CD4-positive, alpha-beta T cell treated with Interleukin-2 at 100 ng/mL for 4 hours (primary cell): ENCODE measurements at regions not wholly inside any gene's neighbourhood (a gene's known extent, or its start where the extent isn't known, plus 50 kb on each side); places are given as distances from the start of the nearest gene placed in this dataset.
"Not testable (repeated sequence)": the region's sequence is repeated elsewhere in the genome, so short reads cannot be mapped to it uniquely, and the experiment has no call there.

Source experiments
- DNase-seq: peaks from one replicate; pipeline ENCODE4 v3.0.0-alpha.2; 2020; ENCODE audit warnings: low spot score

- no peak for DNase-seq
These were observed 99.5 kb downstream of the FMR1NB start for GRCh38 chrX:148080593-148080992.

DNA sequence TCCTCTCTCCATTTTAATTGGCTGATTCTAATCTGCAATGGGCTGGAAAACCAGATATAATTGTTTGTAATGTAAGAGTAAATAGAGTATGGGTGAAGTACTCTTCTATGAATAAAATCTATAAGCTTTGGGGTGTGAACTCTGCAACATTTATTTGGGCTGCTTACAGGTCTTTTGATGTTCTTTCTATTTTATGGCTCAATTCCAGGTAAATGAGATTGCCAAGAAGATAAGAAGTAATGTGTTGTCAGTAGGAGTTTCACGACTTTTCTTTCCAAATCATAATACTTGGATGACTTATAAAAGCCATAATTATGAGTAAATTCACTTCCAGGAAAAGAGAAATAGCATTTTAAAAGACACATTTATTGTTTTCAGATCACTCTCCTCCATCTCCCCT is 103.5 kb downstream of the FMR1NB start:
- no peak for DNase-seq

DNA sequence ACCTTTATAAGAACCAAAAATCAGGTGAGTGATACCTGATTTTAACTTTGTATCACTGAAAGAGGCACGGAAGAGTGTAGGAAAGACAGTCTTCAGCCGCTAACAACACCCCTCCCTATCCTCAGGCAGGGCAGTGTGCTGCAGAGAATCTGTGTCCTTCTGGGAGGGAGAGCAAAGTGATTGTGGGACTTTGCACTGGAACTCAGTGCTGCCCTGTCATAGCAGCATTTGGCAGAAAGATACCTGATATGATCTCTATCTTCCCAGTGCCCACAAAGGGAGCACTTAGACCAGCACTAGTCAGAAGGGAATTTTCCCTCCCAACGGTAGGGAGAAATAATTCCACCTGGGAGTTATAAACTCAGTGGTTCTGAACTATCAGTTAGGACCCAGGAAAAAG is 139.0 kb downstream of the FMR1NB start:
- no peak for DNase-seq

DNA sequence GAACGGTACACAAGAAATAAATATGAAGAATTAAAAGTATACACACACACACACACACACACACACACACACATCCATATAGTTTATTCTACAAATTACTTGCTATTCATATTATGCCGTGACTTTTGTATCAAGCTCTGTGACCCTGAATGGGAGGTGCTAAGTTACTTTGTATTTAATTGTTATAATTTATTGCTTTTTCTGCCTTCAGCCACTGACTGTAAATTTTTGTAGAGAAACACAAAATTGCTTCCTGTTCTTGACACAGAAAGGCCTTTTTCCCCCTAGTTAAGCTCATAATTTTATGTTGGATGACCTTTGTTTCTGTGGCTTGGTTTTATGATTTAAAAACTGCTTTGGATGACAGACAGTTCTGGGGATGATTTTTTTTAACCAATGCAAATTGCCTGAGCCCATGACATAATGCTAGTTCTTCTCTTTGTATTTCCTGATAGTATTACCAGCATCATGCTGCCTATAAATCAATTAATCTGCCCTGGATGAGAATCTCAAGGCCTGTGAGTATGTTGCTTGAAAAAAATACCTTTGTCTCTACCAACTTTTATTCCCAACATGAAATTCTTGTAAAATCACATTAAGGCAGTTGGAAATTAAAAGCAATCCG is 140.0 kb downstream of the FMR1NB start:
- no peak for DNase-seq

DNA sequence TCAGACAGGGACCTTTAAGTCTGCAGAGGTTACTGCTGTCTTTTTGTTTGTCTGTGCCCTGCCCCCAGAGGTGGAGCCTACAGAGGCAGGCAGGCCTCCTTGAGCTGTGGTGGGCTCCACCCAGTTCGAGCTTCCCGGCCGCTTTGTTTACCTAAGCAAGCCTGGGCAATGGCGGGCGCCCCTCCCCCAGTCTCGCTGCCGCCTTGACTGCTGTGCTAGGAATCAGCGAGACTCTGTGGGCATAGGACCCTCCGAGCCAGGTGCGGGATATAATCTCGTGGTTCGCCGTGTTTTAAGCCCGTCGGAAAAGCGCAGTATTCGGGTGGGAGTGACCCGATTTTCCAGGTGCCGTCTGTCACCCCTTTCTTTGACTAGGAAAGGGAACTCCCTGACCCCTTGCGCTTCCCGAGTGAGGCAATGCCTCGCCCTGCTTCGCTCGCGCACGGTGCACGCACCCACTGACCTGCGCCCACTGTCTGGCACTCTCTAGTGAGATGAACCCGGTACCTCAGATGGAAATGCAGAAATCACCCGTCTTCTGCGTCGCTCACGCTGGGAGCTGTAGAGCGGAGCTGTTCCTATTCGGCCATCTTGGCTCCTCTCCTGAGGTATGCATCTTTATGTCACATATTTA is 147.9 kb downstream of the FMR1NB start:
- DNase-seq = not testable (repeated sequence)

DNA sequence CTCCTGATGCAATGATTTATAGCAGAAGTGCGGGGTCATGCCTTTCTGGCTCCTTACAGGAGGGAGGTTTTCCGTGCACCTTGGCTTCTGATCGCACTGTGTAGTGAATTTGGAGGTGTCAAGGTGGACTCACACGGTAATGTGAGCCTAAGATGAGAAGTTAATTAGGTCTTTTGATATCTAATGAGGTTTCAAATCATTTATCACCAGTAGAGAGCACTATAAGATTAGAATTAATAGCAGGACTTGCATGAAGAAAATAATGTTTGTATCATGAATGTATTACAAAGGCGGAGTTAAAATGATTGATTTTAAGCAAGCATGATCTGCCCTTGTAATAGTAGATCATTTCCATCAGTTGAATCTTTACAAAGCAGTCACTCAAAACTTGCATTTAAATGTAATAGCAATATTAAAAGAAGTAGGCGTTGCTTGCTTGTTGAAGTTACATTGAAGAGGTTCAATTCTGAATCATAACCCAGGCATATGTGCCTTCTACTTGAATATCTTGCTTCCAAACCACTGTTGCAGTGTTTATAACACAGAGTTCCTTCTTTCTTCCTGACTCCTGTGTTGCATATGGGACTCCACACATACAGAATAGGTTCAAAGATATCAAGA is 152.1 kb downstream of the FMR1NB start:
- DNase-seq = no peak

- DNase-seq = no peak
These were observed 153.4 kb downstream of the FMR1NB start for GRCh38 chrX:148134578-148134977.

DNA sequence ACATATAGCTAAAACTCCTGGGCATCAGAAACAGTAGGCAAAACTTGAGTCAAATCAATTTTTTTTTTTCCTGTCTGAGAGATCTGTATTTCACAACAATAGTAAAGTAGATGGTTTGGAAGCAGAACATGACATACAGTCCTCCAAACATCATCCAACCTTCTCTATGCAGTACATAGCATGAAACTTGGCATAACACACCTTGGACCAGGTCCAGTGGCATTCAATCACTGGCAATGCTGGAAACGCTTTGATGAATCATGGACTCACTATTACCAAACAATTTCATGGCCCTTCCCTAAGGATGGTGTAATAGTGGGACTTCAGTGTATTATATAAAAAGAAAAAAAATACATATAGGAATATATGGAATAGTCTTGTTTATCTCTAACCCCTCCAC is 154.6 kb downstream of the FMR1NB start:
- DNase-seq = no peak

DNA sequence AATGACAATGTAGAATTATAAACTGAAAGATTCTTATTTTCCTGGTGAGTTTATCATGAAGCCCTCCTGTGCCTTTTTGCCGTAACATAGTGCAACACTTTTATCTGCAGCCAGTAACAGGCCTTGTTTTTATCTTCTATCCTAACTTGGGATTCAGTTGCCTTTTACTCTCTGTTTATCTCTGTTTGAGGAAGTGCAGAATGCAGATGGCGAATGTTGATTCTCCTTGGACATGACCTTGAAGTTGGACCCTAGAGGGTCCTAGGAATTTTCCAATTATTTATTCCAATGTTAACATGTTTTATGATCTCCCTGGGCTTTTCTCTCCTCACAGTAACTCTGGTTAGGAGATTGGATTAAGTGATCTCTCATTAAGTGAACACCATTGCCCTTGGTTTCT is 165.0 kb downstream of the FMR1NB start:
- no peak for DNase-seq

- DNase-seq = no peak
These were observed 175.8 kb downstream of the FMR1NB start for GRCh38 chrX:148156986-148157385.

DNA sequence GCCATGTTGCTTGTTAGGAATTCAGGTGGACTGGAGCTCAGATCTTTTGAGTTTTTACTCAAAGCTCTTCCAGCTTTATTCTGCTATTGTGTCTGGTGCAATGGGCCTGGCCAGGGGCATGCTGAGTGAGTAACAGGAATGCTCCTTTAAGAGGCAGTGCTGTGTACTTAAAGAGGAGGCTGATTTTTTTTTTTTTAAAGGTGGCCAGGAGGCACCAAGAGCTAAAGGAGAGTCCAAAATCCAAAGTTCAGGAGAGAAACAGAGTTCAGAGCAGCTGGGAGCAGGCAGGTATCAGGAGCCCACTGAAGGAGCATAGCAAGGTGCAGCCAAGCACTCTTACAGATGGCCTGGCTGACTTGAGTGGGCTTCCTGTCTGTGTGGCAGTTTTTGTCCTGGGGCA is 178.7 kb downstream of the FMR1NB start:
- DNase-seq = no peak

GRCh38 chrX:148161701-148162100 is 180.6 kb downstream of the FMR1NB start:
- DNase-seq = no peak

DNA sequence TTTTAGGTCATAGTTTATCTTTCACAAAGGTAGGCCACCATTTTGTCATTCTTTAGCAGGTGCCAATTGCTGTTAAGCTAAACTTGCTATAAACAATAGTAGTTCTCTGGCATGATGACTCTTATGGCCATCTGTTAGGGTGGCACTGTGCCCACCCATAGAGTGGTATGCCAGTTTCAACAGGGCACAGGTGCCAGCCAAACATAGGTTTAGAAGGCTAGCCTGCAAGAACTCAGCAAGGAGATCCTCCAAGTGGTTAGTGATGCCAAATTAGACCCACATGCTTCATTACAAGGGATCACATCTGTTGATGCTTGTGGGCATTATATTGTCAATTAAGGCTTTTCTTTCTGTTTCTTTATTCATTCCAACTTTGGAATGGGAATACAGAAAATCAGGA is 204.5 kb downstream of the FMR1NB start:
- no peak for DNase-seq

DNA sequence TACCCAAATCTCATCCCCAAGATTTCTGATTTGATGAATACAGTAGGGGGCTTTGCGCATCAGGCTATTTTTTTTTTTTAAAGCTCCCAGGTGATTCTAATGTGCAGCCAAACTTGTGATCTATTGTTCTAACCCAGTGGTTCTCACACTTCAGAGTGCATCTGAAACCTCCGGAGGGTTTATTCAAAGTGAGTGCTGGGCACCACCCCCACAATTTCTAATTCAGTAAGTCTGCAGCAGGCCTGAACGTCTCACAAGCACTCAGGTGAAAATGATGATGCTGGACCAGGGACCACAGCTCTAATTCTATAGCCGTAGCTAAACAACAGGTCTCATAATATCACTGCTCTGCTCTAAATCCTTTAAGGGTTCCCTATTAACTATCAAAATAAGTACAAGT is 211.4 kb downstream of the FMR1NB start:
- no peak for DNase-seq

DNA sequence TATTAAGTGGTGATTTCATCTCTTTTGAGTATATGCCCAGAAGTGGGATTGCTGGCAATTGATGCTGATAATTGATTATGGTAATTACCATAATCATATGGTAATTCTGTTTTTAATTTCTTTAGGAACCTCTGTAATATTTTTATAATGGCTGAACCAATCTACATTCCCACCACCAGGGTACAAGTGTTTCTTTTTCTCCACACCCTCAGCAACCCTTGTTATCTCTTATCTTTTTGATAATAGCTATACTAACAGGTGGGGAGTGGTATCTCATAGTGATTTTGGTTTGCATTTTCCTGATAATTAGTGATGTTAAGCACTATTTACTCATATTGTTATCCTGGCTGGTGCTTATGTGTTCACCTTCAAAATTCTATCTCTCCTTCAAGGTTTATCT is 212.6 kb downstream of the FMR1NB start:
- DNase-seq = no peak

- no peak for DNase-seq
These were observed 222.4 kb downstream of the FMR1NB start for GRCh38 chrX:148203531-148203930.

GRCh38 chrX:148204195-148204594 is 223.1 kb downstream of the FMR1NB start:
- no peak for DNase-seq

DNA sequence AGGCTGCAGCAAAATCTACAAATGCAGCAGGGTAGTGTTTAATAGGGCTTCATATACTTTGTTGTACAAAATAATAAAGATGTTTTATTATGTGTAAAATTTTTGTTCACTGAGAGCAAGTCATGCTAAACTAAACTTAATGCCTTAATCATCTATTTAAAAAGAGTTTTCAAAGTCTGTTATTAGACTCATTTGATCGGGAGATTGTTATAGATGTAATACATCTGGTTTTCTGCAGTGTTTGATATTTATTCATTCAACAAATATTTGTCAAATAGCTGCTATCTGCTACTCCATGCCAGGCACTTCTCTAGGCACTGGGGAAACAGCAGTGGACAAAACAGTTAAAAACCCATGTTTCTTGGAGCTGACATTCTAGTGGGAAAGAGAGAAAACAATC is 233.6 kb downstream of the FMR1NB start:
- no peak for DNase-seq

GRCh38 chrX:148215726-148216125 is 234.6 kb downstream of the FMR1NB start:
- DNase-seq = no peak

DNA sequence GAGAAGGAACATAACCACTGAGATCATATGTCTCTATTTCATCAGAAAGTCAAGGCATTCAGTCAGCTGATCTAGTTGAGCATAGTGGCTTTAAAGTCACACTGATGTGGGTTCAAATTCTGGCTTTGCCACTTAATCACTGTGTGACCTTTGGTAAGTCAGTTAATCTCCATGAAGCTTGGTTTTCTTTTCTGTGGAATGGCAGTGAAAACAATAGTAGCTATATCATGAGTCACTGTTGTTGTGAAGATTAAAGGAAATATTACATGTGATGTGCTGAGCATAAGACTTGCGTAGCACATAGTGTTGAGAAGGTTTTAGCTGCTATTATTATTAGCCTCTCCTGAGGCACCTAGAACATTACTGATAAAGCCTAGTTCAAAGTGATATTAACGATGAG is 242.2 kb downstream of the FMR1NB start:
- DNase-seq = no peak

GRCh38 chrX:148228521-148228920 is 247.4 kb downstream of the FMR1NB start:
- DNase-seq = no peak

DNA sequence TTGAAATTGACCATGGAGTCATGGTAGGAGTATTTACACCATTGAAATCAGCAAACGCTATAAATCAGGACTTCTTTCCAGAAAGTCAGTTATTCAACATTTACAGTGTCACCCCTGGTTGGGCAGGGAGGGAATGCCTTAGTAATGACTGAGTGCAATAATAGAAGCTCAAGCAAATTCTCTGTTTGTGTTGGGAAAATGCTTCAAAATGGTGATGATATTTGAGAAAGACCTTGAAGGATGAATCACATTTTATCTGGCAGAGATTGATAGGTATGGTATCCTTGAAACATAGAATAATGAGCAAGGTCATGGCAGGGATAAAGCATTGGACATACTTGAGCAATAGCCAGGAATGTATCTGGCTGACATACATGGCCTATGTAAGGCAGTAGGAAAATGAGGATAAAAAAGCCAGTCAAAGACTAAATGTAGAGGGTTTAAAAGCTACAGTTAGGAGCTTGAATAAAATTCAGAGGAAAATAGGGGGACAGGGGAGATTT is 248.7 kb downstream of the FMR1NB start:
- no peak for DNase-seq

- DNase-seq = no peak
These were observed 240.4 kb upstream of the AFF2 start for GRCh38 chrX:148259990-148260389.

DNA sequence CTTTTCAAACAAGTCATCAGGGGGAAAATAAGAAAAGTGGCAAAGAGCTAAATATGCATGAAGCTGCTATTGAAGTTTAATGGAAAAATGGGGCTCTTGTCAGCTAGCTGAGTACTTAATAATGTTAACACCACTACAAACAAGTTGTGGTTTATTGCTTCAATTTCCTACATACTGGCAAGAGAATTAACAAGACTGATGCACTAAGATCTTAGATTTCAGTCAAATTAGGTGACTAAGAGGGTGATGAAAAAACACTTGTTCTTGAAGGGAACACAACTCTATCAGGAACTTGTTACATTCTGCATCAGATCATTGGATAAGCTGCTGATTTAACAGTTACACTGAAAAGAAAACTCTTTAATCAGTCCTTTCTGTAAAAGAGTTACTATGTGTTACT is 234.6 kb upstream of the AFF2 start:
- no peak for DNase-seq
